Spleen (tissue), 7 donors: ENCODE measurements at regions not wholly inside any gene's neighbourhood (a gene's known extent, or its start where the extent isn't known, plus 50 kb on each side); places are given as distances from the start of the nearest gene placed in this dataset.

Experiments
- CTCF ChIP-seq, 11 experiments: fragments of 200-600 bp in 7 of 11; fragments of 450-650 bp in 4 of 11; sonication (generic) in 4 of 11; IDR thresholded peaks in 8 of 11; conservative IDR thresholded peaks in 3 of 11; 1 replicate in 7 of 11; 2 replicates in 4 of 11; pipeline versions ENCODE4 v1.4.0 to v1.8.0; 2016 to 2021; ENCODE audit warnings: antibody characterized with exemption in 11 of 11, inconsistent platforms in 4 of 11, mild to moderate bottlenecking in 1 of 11
- POLR2A ChIP-seq, 3 donors: fragments of 450-650 bp; IDR thresholded peaks; one replicate each; pipeline ENCODE4 v1.5.1; 2017; ENCODE audit warnings: antibody characterized with exemption in 3 of 3, mild to moderate bottlenecking in 1 of 3
- POLR2AphosphoS5 ChIP-seq, 3 donors: sonication (generic); formaldehyde crosslinking; IDR thresholded peaks; one replicate each; pipeline ENCODE4 v1.5.1; 2017; ENCODE audit warnings: antibody characterized with exemption in 3 of 3
- donor health status: DM: no; HTN: no; CAD: no; lungs with moderate emphysema.
- donor health status: DM: no; HTN: no; CAD: no.
- donor health status: DM: no; HTN: no; CAD: no.

GRCh38 chr21:15493646-15494045 lies 236.1 kb upstream of the USP25 start:
- TF ChIP-seq POLR2A (IDR thresholded peaks at IDR 0.05) = no peak
- no peak for TF ChIP-seq CTCF (IDR thresholded peaks at IDR 0.05 in 8 of 11, conservative IDR thresholded peaks at IDR 0.05 in 3 of 11)
- TF ChIP-seq POLR2AphosphoS5 (IDR thresholded peaks at IDR 0.05) = no peak
